Fibroblast of mammary gland (primary cell): ENCODE measurements at regions not wholly inside any gene's neighbourhood (a gene's known extent, or its start where the extent isn't known, plus 50 kb on each side); places are given as distances from the start of the nearest gene placed in this dataset.
A peak's percentile ranks its signal among the peaks of the same experiment; 100 is the strongest.
"Not testable (repeated sequence)": the region's sequence is repeated elsewhere in the genome, so short reads cannot be mapped to it uniquely, and the experiment has no call there.

Experiments
- DNase-seq: peaks from one replicate; pipeline ENCODE4 v3.0.0-alpha.2; 2010; ENCODE audit warnings: low read depth
- H3K4me3 ChIP-seq: 2 replicates; pipeline ENCODE4 v1.5.1; 2011; ENCODE audit warnings: low read depth, mild to moderate bottlenecking, low read length, moderate library complexity; ENCODE audit not compliant: control insufficient read depth
- CTCF ChIP-seq: conservative IDR thresholded peaks from 2 replicates; pipeline ENCODE4 v1.5.1; 2011; ENCODE audit warnings: low read depth, low read length, inconsistent platforms; ENCODE audit not compliant: control insufficient read depth, insufficient read depth

GRCh38 chr6:155770313-155770712, 314.7 kb upstream of the NOX3 start:
- TF ChIP-seq CTCF: no peak
- DNase-seq: no peak
- no peak overlapping the region for H3K4me3 ChIP-seq

- no peak for TF ChIP-seq CTCF
- no peak overlapping the region for H3K4me3 ChIP-seq
- peak; percentile 1 for DNase-seq
These were observed 309.9 kb upstream of the NOX3 start for GRCh38 chr6:155765275-155766194.

- DNase-seq: no peak
- H3K4me3 ChIP-seq: no peak overlapping the region
- TF ChIP-seq CTCF: no peak
These were observed 307.0 kb upstream of the NOX3 start for GRCh38 chr6:155762649-155763048.

- DNase-seq: no peak
- no peak overlapping the region for H3K4me3 ChIP-seq
- no peak for TF ChIP-seq CTCF
These were observed 299.8 kb upstream of the NOX3 start for GRCh38 chr6:155755452-155755851.

GRCh38 chr6:155748778-155749177, 293.1 kb upstream of the NOX3 start:
- H3K4me3 ChIP-seq, DNase-seq: not testable (repeated sequence)

GRCh38 chr6:155747491-155747890, 291.9 kb upstream of the NOX3 start:
- H3K4me3 ChIP-seq: no peak overlapping the region
- DNase-seq: no peak
- TF ChIP-seq CTCF: no peak

GRCh38 chr6:155740781-155741399, 285.3 kb upstream of the NOX3 start:
- H3K4me3 ChIP-seq: no peak overlapping the region
- no peak for TF ChIP-seq CTCF
- DNase-seq: no peak
